ENCODE measurements at regions not wholly inside any gene's neighbourhood (a gene's known extent, or its start where the extent isn't known, plus 50 kb on each side); places are given as distances from the start of the nearest gene placed in this dataset.

DNA sequence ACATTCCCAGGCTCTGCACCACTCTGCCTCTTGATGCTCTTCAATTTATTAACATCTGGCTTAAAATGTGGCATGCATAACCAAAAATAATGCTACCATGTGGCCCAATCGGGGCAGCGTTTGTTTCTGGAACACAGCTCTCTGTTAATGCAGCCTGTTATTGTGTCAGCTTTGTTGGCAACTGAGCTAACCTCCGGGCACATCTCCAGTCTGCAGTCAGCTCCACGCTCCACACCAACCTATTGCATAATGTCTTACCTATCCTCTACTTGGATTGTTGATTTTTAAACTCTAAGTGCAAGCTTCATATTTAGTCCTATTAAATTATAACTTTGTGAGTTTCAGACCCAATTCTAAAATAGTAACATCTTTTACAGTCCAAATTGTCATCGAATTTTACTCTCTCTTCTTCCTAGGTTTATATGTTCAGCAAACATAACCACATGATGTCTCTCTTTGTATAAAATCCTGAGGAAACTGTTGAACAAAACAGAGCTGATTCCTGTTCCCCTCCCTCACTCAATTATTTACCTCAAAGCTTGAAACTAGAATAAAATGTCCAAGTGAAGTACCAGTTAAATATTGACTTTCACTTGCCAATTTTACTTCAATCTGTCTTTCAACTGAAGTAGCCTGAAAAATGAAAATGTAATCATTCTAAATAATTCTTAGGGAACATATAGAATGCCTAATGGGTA is 92.2 kb upstream of the RAPGEF2 start:
- Histone ChIP-seq H3K4me1 (ENCODE audit: control insufficient read depth in 5 of 5, insufficient read depth in 5 of 5, low read length in 5 of 5) (peaks cover 0 to 6% (median 4%) of the 10 kb centered on the region in 5 donors), H3K9ac (ENCODE audit: insufficient read depth in 1 of 2, low read length in 2 of 2) (no peak overlapping the region), H3K4me3 (no peak overlapping the region), H3K9me3 (ENCODE audit: control insufficient read depth in 4 of 4, insufficient read depth in 3 of 4, low read length in 3 of 4) (no peaks in the 10 kb centered on the region), H3K36me3 (ENCODE audit: control insufficient read depth in 4 of 4, insufficient read depth in 4 of 4, low read length in 4 of 4) (no peaks in the 10 kb centered on the region), H3K27me3 (ENCODE audit: control insufficient read depth in 3 of 3, insufficient read depth in 3 of 3, low read length in 2 of 3) (no peaks in the 10 kb centered on the region), H3K27ac (ENCODE audit: low read depth in 1 of 2, low read length in 1 of 2) (peak overlapping the region in 1 of 2 donors; percentile 62)
- TF ChIP-seq, protein P1, sequence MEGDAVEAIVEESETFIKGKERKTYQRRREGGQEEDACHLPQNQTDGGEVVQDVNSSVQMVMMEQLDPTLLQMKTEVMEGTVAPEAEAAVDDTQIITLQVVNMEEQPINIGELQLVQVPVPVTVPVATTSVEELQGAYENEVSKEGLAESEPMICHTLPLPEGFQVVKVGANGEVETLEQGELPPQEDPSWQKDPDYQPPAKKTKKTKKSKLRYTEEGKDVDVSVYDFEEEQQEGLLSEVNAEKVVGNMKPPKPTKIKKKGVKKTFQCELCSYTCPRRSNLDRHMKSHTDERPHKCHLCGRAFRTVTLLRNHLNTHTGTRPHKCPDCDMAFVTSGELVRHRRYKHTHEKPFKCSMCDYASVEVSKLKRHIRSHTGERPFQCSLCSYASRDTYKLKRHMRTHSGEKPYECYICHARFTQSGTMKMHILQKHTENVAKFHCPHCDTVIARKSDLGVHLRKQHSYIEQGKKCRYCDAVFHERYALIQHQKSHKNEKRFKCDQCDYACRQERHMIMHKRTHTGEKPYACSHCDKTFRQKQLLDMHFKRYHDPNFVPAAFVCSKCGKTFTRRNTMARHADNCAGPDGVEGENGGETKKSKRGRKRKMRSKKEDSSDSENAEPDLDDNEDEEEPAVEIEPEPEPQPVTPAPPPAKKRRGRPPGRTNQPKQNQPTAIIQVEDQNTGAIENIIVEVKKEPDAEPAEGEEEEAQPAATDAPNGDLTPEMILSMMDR (IDR thresholded peaks at IDR 0.05; ENCODE audit: control extremely low read depth, extremely low read depth), result no peak
- peak; percentile 49 for ATAC-seq (ENCODE audit: insufficient read depth, low FRiP score)
- WGBS, 2 donors, result 37 to 64% methylated on average over 5 of the region's 5 CpGs
- peak; percentile 29 to 81 (median 62) for DNase-seq

DNA sequence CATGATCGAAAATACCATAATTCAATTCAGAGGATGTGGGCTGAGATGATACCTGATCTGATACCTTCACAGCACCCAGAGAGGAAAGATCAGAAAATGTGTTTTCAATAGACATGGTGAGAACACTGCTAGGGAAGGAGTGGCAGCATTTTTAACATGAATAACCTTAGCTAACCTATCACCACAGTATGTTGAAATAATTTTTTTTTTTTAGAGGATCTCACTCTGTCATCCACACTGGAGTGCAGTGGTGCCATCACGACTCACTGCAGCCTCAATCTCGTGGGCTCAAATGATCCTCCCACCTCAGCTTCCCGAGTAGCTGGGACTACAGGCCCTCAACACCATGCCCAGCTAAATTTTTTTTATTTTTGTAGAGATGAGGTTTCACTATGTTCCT is 90.5 kb upstream of the RAPGEF2 start:
- ATAC-seq (ENCODE audit: insufficient read depth, low FRiP score), result no peak
- TF ChIP-seq, protein P1 (IDR thresholded peaks at IDR 0.05; ENCODE audit: control extremely low read depth, extremely low read depth), result no peak
- H3K9ac ChIP-seq (ENCODE audit: insufficient read depth in 1 of 2, low read length in 2 of 2), result no peak overlapping the region
- peaks cover 0 to 11% (median 4%) of the 10 kb centered on the region in 5 donors for H3K4me1 ChIP-seq (ENCODE audit: control insufficient read depth in 5 of 5, insufficient read depth in 5 of 5, low read length in 5 of 5)
- no peak for DNase-seq
- no peak overlapping the region for H3K4me3 ChIP-seq
- no peaks in the 10 kb centered on the region for H3K36me3 ChIP-seq (ENCODE audit: control insufficient read depth in 4 of 4, insufficient read depth in 4 of 4, low read length in 4 of 4)
- 89 to 96% methylated on average over 4 of the region's 4 CpGs for WGBS, 2 donors
- no peaks in the 10 kb centered on the region for H3K27me3 ChIP-seq (ENCODE audit: control insufficient read depth in 3 of 3, insufficient read depth in 3 of 3, low read length in 2 of 3)
- no peaks in the 10 kb centered on the region for H3K9me3 ChIP-seq (ENCODE audit: control insufficient read depth in 4 of 4, insufficient read depth in 3 of 4, low read length in 3 of 4)
- no peak overlapping the region for H3K27ac ChIP-seq (ENCODE audit: low read depth in 1 of 2, low read length in 1 of 2)

DNA sequence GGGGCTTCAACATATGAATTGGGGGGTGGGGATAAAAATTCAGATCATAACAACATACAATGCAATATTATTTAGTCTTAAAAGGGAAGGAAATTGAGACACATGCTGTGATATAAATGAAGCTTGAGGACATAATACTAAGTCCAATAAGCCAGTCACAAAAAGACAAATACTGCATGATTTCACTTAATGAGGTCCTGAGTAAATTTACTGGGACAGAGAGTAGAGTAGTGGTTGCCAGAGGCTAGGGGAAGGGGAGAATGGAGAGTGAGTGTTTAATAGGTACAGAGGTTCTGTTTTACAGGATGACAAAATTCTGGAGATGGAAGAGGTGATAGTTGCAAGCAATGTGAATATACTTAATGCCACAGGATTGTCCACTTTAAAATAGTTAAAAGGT is 89.2 kb upstream of the RAPGEF2 start:
- Histone ChIP-seq H3K36me3 (ENCODE audit: control insufficient read depth in 4 of 4, insufficient read depth in 4 of 4, low read length in 4 of 4) (no peaks in the 10 kb centered on the region), H3K27ac (ENCODE audit: low read depth in 1 of 2, low read length in 1 of 2) (no peak overlapping the region), H3K9ac (ENCODE audit: insufficient read depth in 1 of 2, low read length in 2 of 2) (no peak overlapping the region), H3K9me3 (ENCODE audit: control insufficient read depth in 4 of 4, insufficient read depth in 3 of 4, low read length in 3 of 4) (no peaks in the 10 kb centered on the region), H3K27me3 (ENCODE audit: control insufficient read depth in 3 of 3, insufficient read depth in 3 of 3, low read length in 2 of 3) (no peaks in the 10 kb centered on the region), H3K4me3 (no peak overlapping the region), H3K4me1 (ENCODE audit: control insufficient read depth in 5 of 5, insufficient read depth in 5 of 5, low read length in 5 of 5) (peaks cover 0 to 11% (median 4%) of the 10 kb centered on the region in 5 donors)
- TF ChIP-seq, protein P1 (IDR thresholded peaks at IDR 0.05; ENCODE audit: control extremely low read depth, extremely low read depth), result no peak
- DNase-seq (no peak), ATAC-seq (ENCODE audit: insufficient read depth, low FRiP score) (no peak)

DNA sequence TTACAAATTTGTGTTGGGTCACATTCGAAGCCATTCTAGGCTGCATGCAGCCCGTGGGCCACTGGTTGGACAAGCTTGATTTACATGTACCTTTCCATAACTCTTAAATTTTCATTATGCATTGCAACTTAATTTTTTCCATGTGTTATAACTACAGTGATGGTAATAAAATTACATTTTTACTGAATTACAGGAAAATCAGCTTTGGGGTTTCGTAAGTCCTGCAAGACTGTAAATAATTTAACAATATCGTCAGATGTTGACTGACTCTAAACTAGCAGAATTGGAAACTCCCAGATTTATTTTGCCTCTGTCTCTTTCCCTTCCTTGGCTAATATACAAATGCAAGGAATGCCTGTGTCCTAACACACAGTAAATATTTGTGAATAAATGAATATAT is 88.0 kb upstream of the RAPGEF2 start:
- WGBS, 2 donors, result 71 to 93% methylated on average over 4 of the region's 4 CpGs
- TF ChIP-seq, protein P1 (IDR thresholded peaks at IDR 0.05; ENCODE audit: control extremely low read depth, extremely low read depth), result no peak
- no peak overlapping the region for H3K9ac ChIP-seq (ENCODE audit: insufficient read depth in 1 of 2, low read length in 2 of 2)
- H3K27ac ChIP-seq (ENCODE audit: low read depth in 1 of 2, low read length in 1 of 2), result no peak overlapping the region
- ATAC-seq (ENCODE audit: insufficient read depth, low FRiP score) (no peak), DNase-seq (no peak)
- H3K4me3 ChIP-seq, result no peak overlapping the region
- peaks cover 2 to 11% (median 4%) of the 10 kb centered on the region in 5 donors for H3K4me1 ChIP-seq (ENCODE audit: control insufficient read depth in 5 of 5, insufficient read depth in 5 of 5, low read length in 5 of 5)
- H3K36me3 ChIP-seq (ENCODE audit: control insufficient read depth in 4 of 4, insufficient read depth in 4 of 4, low read length in 4 of 4), result no peaks in the 10 kb centered on the region
- no peaks in the 10 kb centered on the region for H3K27me3 ChIP-seq (ENCODE audit: control insufficient read depth in 3 of 3, insufficient read depth in 3 of 3, low read length in 2 of 3)
- H3K9me3 ChIP-seq (ENCODE audit: control insufficient read depth in 4 of 4, insufficient read depth in 3 of 4, low read length in 3 of 4), result no peaks in the 10 kb centered on the region
